ENCODE measurements at regions not wholly inside any gene's neighbourhood (a gene's known extent, or its start where the extent isn't known, plus 50 kb on each side); places are given as distances from the start of the nearest gene placed in this dataset.

DNA sequence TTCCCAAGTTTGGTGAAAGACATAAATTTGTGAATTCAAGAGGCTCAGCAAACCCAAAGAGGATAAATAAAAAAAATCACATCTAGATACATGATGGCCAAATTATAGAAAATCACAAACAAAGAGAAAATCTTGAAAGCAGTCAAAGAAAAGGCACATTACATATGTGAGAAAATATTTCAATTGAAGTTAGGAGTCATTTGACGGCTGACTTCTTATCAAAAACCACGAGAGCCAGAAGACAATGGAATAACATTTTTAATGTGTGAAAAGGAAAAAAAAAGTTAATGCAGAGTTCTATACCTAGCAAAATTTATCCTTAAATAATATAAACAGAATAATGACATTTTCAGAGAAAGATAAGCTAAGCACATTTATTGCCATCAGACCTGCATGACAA is 307.0 kb downstream of the C12orf75 start:
- peaks cover 0 to 11% (median 0%) of the 10 kb centered on the region in 9 donors for H3K4me1 ChIP-seq
- no peaks in the 10 kb centered on the region for H3K36me3 ChIP-seq
- H3K4me3 ChIP-seq: no peak overlapping the region
- H3K27ac ChIP-seq: no peak overlapping the region
- DNase-seq (no peak), ATAC-seq (no peak)
- peaks cover 0 to 37% (median 13%) of the 10 kb centered on the region in 11 donors for H3K9me3 ChIP-seq
- TF ChIP-seq, protein P1, sequence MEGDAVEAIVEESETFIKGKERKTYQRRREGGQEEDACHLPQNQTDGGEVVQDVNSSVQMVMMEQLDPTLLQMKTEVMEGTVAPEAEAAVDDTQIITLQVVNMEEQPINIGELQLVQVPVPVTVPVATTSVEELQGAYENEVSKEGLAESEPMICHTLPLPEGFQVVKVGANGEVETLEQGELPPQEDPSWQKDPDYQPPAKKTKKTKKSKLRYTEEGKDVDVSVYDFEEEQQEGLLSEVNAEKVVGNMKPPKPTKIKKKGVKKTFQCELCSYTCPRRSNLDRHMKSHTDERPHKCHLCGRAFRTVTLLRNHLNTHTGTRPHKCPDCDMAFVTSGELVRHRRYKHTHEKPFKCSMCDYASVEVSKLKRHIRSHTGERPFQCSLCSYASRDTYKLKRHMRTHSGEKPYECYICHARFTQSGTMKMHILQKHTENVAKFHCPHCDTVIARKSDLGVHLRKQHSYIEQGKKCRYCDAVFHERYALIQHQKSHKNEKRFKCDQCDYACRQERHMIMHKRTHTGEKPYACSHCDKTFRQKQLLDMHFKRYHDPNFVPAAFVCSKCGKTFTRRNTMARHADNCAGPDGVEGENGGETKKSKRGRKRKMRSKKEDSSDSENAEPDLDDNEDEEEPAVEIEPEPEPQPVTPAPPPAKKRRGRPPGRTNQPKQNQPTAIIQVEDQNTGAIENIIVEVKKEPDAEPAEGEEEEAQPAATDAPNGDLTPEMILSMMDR (IDR thresholded peaks at IDR 0.05): no peak
- H3K27me3 ChIP-seq: no peaks in the 10 kb centered on the region
- intact Hi-C loops (cut with DNase I): no loop called here
- WGBS, 2 donors: 67 to 76% methylated on average over 2 of the region's 2 CpGs

GRCh38 chr12:105640761-105641160 is 310.3 kb downstream of the C12orf75 start:
- Histone ChIP-seq H3K27me3 (no peaks in the 10 kb centered on the region), H3K4me1 (peaks cover 0 to 14% (median 0%) of the 10 kb centered on the region in 9 donors), H3K9me3 (peaks cover 0 to 33% (median 13%) of the 10 kb centered on the region in 11 donors), H3K27ac (no peak overlapping the region), H3K4me3 (no peak overlapping the region), H3K36me3 (no peaks in the 10 kb centered on the region)
- intact Hi-C loops (cut with DNase I): no loop called here
- no peak for ATAC-seq
- DNase-seq: no peak
- WGBS, 2 donors: 50 to 87% methylated on average over 1 of the region's 1 CpG
- TF ChIP-seq, protein P1 (IDR thresholded peaks at IDR 0.05): no peak

DNA sequence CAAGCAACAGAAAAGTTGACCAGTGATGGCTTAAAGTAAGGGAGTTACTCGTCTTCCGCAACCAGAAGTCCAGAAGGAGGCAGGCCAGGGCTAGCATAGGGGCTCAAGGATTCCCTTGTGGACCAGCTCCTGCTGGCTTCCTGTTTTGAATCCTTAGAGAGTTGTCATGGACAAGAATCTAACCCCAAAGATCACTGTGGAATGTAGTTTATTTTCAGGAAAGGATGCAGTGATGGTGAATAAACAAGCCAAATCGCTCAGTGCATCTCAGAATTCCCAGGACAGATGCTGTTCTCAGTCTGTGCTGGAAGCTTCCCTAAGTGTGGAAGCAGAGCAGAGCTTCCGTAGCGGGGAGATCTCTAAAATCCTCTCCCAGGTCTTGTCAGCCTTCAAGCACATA is 311.3 kb downstream of the C12orf75 start:
- DNase-seq (peak; percentile 20 to 41), ATAC-seq (peak in 7 of 8 donors; percentile 48 to 91 (median 68))
- Histone ChIP-seq H3K36me3 (no peaks in the 10 kb centered on the region), H3K9me3 (peaks cover 0 to 24% (median 11%) of the 10 kb centered on the region in 11 donors), H3K27ac (peak overlapping the region in 2 of 10 donors; percentile 35 to 53), H3K27me3 (no peaks in the 10 kb centered on the region), H3K4me1 (peaks cover 0 to 14% (median 0%) of the 10 kb centered on the region in 9 donors), H3K4me3 (no peak overlapping the region)
- intact Hi-C loops (cut with DNase I): no loop called here
- 66 to 70% methylated on average over 5 of the region's 5 CpGs for WGBS, 2 donors
- TF ChIP-seq, protein P1 (IDR thresholded peaks at IDR 0.05): peak in 4 of 9 donors; percentile 26 to 49 (median 29)

DNA sequence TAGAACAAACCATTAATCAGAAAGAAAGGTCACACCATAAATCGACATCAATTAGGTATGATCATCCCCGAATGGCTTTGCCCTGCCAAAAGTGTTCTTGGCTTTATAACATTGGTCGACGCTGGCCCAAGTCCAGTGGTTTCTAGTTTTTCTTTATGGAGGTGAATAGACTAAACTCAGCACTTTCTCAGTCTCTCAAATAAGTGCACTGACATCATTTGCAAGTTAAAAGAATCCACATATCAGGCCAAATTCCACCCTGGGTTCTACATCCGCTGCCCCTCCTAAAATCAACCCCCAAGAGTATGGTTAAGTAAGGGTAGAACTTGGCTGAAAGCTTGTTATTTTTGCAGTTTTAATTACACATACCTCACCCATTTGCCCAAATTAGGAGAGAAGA is 314.3 kb downstream of the C12orf75 start:
- Histone ChIP-seq H3K36me3 (no peaks in the 10 kb centered on the region), H3K4me3 (no peak overlapping the region), H3K9me3 (peaks cover 0 to 11% (median 0%) of the 10 kb centered on the region in 11 donors), H3K27me3 (no peaks in the 10 kb centered on the region), H3K4me1 (peaks cover 0 to 14% (median 0%) of the 10 kb centered on the region in 9 donors), H3K27ac (no peak overlapping the region)
- no peak for DNase-seq
- intact Hi-C loops (cut with DNase I): no loop called here
- ATAC-seq: no peak
- WGBS, 2 donors: 70 to 77% methylated on average over 5 of the region's 5 CpGs
- TF ChIP-seq, protein P1 (IDR thresholded peaks at IDR 0.05): no peak

All from heart right ventricle (tissue), 16 donors.